A172 (cell line): ENCODE measurements at regions not wholly inside any gene's neighbourhood (a gene's known extent, or its start where the extent isn't known, plus 50 kb on each side); places are given as distances from the start of the nearest gene placed in this dataset.
A peak's percentile ranks its signal among the peaks of the same experiment; 100 is the strongest.

Experiments used
- DNase-seq: peaks from one replicate; pipeline ENCODE4 v3.0.0-alpha.2; 2015; ENCODE audit warnings: low spot score

DNA sequence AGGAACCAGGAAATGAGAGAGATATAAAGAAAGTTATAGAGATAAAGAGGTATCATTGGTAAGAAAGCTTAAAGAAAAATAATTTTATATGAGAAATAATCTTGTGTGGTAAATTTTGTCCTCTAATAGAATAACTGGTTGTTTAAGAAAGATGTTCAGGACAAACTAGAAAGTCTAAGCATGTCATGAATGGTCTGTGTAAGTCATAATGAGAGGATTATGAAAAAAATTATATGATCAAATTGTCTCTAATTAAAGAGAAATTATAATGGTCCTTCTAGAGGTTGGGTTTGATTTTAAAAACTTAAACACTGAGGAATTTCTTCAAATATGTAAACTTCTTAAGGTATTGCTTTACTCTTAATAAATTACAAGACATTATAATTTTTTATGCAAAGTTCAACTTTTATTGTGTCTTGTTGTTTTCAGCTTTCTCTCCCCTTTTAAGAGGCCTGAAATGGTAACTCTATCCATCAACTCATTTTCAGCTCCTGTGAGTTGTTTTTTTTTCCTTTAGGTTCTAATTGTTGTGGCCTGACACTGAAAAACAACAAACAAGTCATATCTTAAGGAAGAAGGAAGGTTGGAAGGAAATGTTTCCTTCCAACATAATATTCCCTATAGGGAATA lies 88.2 kb upstream of the CNOT2 start:
- peak; percentile 12 for DNase-seq

DNA sequence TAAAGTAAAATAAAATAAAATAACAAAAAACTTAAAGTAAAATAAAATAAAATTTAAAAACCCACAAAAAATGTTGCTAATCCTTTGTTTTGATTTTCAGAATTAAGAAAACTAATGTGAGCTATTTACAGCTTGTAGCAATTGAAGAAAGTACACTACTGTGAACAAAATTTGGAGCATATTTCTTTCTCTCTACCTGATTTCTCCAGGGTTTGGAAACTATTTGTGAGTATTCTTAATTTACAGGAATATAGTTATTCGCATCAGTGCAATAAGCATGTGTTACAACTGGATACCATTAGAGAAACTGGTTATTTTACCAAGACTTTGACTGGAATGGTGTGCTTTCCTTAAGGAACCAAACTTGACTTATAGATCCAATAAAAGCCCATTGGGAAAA lies 86.1 kb upstream of the CNOT2 start:
- DNase-seq, result no peak

DNA sequence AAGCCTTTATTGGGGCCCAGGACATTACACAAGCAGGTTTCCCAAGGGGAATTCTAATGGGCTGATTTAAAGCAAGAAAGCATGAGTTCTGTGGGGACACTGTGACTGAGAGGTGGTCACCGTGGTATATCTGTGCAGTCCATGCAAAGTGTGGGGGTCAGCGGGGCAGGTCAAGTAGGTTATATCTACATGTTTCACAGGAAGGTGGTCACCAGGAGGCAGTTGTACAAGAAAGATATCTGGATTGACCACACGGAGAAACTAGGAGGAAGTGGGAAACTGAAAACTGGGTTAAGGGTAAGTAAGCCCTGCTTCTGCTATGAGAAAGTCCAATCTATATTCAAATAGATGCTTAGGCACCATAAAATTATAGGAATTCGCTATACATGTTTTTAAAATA lies 77.8 kb upstream of the CNOT2 start:
- DNase-seq, result no peak

DNA sequence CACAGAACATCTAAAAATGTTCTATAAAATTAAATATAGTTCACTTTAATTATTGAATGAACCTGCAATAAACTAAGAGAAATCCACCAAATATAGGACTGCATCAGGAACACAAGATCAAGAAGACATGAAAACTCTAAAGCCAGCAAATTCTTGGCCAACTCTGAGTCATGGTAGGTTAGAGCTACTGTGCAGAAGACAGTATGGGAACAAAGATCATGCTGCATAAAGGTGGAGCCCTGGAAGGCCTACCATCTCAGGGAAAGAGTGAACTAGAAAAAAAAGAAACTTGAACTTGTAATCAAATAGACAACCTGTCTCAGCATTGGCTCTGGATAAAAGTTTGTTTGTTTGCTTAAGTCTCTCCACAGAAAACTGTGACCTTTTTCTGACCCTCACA lies 66.9 kb upstream of the CNOT2 start:
- no peak for DNase-seq

DNA sequence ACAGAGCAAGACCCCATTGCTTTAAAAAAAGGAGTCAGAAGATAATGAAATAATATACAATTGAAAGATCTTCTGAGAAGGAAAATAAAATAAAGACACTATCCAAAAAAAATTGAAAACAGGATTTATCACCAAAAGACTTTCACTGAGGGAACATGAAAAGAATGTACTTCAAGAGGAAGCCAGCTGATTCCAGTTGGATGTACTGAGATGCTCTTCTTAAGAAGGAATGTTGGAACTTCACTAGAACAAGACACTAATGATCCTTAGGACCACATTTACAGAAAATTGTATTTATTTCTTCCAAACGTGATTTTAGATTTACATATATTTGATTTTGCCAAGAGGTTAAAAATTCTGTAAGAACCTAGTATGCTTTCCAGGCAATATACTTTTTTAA lies 65.6 kb upstream of the CNOT2 start:
- DNase-seq, result no peak

DNA sequence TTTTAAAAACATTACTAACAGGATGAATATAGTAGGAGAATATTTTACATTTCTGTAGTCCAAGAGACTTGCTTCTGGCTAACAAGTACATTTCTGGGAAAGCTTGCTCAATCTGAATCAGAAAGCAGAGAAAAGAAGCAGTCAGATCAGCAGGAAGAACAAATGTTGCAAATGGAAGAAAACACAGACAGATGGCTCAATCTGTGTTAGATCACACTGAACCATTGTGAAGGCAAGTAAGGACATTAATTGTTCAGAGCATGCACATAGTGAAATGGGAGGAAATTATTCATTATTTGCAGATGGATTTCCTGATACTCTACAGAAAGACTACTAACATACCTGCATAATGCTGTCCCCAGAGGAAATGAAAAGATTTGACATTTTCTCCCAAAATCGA lies 65.2 kb upstream of the CNOT2 start:
- no peak for DNase-seq

DNA sequence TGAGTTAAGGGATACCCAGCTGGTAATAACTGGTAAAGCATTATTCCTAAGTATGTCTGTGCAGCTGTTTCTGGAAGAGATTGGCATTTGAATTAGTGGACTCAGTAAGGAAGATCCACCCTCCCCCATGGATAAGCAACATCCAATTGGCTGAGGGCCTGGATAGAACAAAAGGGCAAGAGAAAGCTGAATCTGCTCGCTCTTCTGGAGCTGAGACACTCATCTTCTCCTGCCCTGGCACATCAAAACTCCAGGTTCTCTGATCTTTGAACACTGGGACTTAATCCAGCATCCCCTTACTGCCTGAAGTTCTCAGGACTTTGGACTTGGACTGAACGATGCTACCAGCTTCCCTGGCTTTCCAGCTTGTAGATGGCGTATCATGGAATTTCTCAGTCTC lies 63.1 kb upstream of the CNOT2 start:
- no peak for DNase-seq

DNA sequence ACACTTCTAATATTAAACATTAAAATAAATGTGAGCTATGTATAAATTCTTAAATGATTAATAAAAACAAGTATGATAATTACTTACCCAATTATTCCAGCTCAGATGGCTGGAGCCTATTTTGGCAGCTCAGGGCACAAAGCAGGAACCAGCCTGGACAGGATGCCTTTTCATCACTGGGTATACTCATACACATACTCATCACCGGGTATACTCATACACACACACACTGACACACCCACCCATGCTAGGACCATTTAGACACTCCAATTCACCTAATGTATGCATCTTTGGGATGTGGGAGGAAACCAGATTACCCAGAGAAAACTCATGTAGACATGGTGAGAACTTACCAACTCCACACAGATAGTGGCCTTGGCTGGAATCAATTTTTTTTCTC lies 57.9 kb upstream of the CNOT2 start:
- DNase-seq, result no peak

DNA sequence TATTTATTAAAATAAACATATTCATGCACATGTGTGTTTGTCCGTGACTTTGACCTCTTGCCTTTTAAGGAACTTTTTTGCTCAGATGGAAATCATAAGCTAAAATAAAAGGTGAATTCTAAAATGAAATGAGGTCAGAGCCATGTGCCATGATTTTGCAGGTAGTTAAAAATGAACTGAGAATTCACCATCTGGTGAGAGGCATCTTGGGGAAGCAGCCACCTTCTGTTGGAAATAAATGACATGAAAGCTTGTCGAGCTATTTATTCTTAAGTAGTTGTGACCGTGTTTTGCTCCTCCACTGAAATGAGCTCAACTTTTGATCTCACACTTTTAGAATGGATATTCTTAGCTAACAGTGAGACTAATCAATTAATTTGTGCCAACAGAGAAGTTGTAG lies 56.8 kb upstream of the CNOT2 start:
- no peak for DNase-seq

DNA sequence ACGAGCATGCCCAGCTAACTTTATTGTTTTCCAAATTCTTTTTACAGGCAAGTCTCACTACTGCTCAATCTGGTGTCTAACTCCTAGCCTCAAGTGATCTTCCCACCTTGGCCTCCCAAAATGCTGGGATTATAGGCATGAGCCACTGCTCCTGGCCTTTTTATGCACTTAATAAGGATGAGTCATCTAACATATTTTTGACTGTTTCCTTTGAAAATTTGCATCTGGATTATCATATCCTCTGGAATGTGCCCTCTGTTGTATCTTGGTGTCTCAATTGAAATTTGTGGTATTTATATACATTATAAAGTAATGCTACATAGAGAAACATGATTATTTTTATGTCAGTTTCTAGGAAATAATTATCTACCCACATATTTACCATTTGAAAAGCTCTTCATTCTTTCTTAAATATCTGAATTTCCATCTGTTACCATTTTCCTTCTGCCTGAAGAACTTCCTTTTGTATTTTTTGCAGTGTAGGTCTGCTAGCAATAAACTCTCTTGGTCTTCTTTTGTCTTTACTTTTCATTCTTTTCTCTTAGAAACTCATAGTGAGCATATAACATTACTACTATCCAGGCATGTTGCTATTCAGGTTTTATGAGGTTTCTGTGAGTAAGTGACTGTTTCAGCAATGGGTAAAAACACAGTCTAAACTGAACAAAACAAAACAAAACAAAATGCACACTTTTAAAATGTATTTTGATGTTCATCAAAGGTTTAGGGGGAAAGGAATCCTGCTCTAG lies 52.8 kb upstream of the CNOT2 start:
- no peak for DNase-seq
